Liver (tissue), 3 donors: ENCODE measurements at regions not wholly inside any gene's neighbourhood (a gene's known extent, or its start where the extent isn't known, plus 50 kb on each side); places are given as distances from the start of the nearest gene placed in this dataset.

Source experiments
- CTCF ChIP-seq: fragments of 150-350 bp; IDR thresholded peaks from 2 replicates; pipeline ENCODE4 v1.5.1; 2017; ENCODE audit warnings: improper control_type of control experiment, low read depth, low read length; ENCODE audit not compliant: missing input control
- EGR1 ChIP-seq, 2 donors: IDR thresholded peaks; 2 replicates each; pipeline ENCODE4 v1.6.1; 2016 to 2018; ENCODE audit warnings: antibody characterized with exemption in 2 of 2, low read depth in 2 of 2
- FOXA1 ChIP-seq: IDR thresholded peaks from 2 replicates; pipeline ENCODE4 v1.6.1; 2016; ENCODE audit warnings: antibody characterized with exemption
- JUND ChIP-seq, 2 donors: IDR thresholded peaks; 2 replicates each; pipeline ENCODE4 v1.6.1; 2016; ENCODE audit warnings: antibody characterized with exemption in 2 of 2
- NR2F2 ChIP-seq: IDR thresholded peaks from 2 replicates; pipeline ENCODE4 v1.6.1; 2016; ENCODE audit warnings: antibody characterized with exemption
- RAD21 ChIP-seq, 2 donors: IDR thresholded peaks; 2 replicates each; pipeline ENCODE4 v1.6.1; 2016; ENCODE audit warnings: antibody characterized with exemption in 2 of 2, mild to moderate bottlenecking in 2 of 2
- REST ChIP-seq: IDR thresholded peaks from 2 replicates; pipeline ENCODE4 v1.6.1; 2016; ENCODE audit warnings: antibody characterized with exemption, mild to moderate bottlenecking
- RXRA ChIP-seq, 2 donors: IDR thresholded peaks; 2 replicates each; pipeline ENCODE4 v1.6.1; 2017 to 2018; ENCODE audit warnings: antibody characterized with exemption in 2 of 2, mild to moderate bottlenecking in 1 of 2
- SP1 ChIP-seq: IDR thresholded peaks from 2 replicates; pipeline ENCODE4 v1.6.1; 2018; ENCODE audit warnings: antibody characterized with exemption, mild to moderate bottlenecking
- donor health status: healthy.
- donor health status: healthy.

- TF ChIP-seq RXRA (IDR thresholded peaks at IDR 0.05) (no peak), NR2F2 (no peak), CTCF (no peak), JUND (IDR thresholded peaks at IDR 0.05) (no peak), EGR1 (IDR thresholded peaks at IDR 0.05; ENCODE audit: low read depth in 2 of 2) (no peak), REST (no peak), RAD21 (IDR thresholded peaks at IDR 0.05) (no peak), FOXA1 (no peak), SP1 (no peak)
Measured at GRCh38 chr2:107731435-107731834, 95.3 kb upstream of the RGPD4 start.
